OCI-LY3 (cell line): ENCODE measurements at regions not wholly inside any gene's neighbourhood (a gene's known extent, or its start where the extent isn't known, plus 50 kb on each side); places are given as distances from the start of the nearest gene placed in this dataset.

ENCODE experiments used
- H2AFZ ChIP-seq: fragments of 200-600, 300-600 bp; shearing (Covaris generic); 2 replicates; pipeline ENCODE4 v1.6.0; 2014; ENCODE audit warnings: antibody characterized with exemption, low read depth, low read length
- H3K27ac ChIP-seq: fragments of 200-600, 300-600 bp; sonication (generic); 2 replicates; pipeline ENCODE4 v1.5.1; 2014; ENCODE audit warnings: mild to moderate bottlenecking, low read length, moderate library complexity, mixed read lengths
- H3K27me3 ChIP-seq: fragments of 200-600, 300-600 bp; sonication (generic); 2 replicates; pipeline ENCODE4 v1.6.1; 2014; ENCODE audit warnings: low read depth, low read length, mixed read lengths
- H3K36me3 ChIP-seq: fragments of 200-600, 300-600 bp; sonication (generic); replicated peaks from 2 replicates; pipeline ENCODE3; 2014; ENCODE audit warnings: low read depth, low read length, mixed read lengths
- H3K4me1 ChIP-seq: fragments of 300-600, 200-600 bp; sonication (generic); 2 replicates; pipeline ENCODE4 v1.6.1; 2014; ENCODE audit warnings: low read length, mixed read lengths
- H3K4me2 ChIP-seq: fragments of 200-600, 300-600 bp; sonication (generic); 2 replicates; pipeline ENCODE4 v1.6.1; 2014; ENCODE audit warnings: low read length, mixed read lengths
- H3K4me3 ChIP-seq: fragments of 300-600, 200-600 bp; sonication (generic); 2 replicates; pipeline ENCODE4 v1.5.1; 2014; ENCODE audit warnings: antibody characterized with exemption, mild to moderate bottlenecking, low read length, moderate library complexity
- H3K79me2 ChIP-seq: fragments of 300-600, 200-600 bp; shearing (Covaris generic); 2 replicates; pipeline ENCODE4 v1.6.1; 2014; ENCODE audit warnings: mild to moderate bottlenecking, low read length, mixed read lengths
- H3K9ac ChIP-seq: fragments of 300-600, 200-600 bp; shearing (Covaris generic); 2 replicates; pipeline ENCODE4 v1.6.0; 2014; ENCODE audit warnings: mild to moderate bottlenecking, low read length, moderate library complexity
- H3K9me3 ChIP-seq: fragments of 200-600, 300-600 bp; shearing (Covaris generic); 2 replicates; pipeline ENCODE4 v1.6.1; 2014; ENCODE audit warnings: low read length, mixed read lengths; ENCODE audit not compliant: insufficient read depth
- H4K20me1 ChIP-seq: fragments of 200-600, 300-600 bp; sonication (generic); 2 replicates; pipeline ENCODE4 v1.6.1; 2016; ENCODE audit warnings: low read length, mixed read lengths; ENCODE audit not compliant: insufficient read depth
- EZH2phosphoT487 ChIP-seq: fragments of 200-600 bp; shearing (Covaris generic); IDR thresholded peaks from 2 replicates; pipeline ENCODE4 v1.6.1; 2018; ENCODE audit warnings: antibody characterized with exemption, mixed run types, low read depth
- TF ChIP-seq, protein P1 (sequence below): fragments of 200-600, 300-600 bp; sonication (generic); IDR thresholded peaks from 2 replicates; pipeline ENCODE4 v1.5.1; 2014; ENCODE audit warnings: antibody characterized with exemption, low read length, low read depth

- H2AFZ ChIP-seq: no peak overlapping the region
- no peaks in the 10 kb centered on the region for H3K9me3 ChIP-seq
- no peak overlapping the region for H3K4me3 ChIP-seq
- H3K4me2 ChIP-seq: no peak overlapping the region
- no peaks in the 10 kb centered on the region for H3K4me1 ChIP-seq
- no peaks in the 10 kb centered on the region for H4K20me1 ChIP-seq
- H3K79me2 ChIP-seq: no peaks in the 10 kb centered on the region
- TF ChIP-seq EZH2phosphoT487: no peak
- no peaks in the 10 kb centered on the region for H3K27me3 ChIP-seq
- no peak overlapping the region for H3K27ac ChIP-seq
- no peak overlapping the region for H3K9ac ChIP-seq
- H3K36me3 ChIP-seq: no peaks in the 10 kb centered on the region
Observed at GRCh38 chr10:34022195-34022594, 687.7 kb upstream of the NRP1 start.

DNA sequence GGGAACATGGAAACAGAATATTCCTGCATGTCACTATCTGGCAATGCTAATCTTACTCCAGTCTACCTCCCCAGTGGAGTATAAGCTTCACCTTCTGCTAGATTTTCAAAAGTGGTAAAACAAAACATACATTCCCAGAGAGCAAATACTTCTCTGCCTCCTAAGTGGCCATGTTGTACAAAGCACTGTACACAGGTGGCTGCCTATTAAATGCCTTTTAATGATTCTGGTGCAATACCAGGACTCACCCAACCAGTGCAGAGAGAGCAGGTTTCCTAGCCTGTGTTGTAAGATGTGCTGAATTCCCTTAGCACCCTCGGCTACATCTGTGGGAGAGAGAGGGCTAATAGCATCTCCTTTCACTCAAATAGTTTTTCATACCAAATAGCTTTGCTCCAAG lies 684.3 kb upstream of the NRP1 start:
- Histone ChIP-seq H3K27me3 (no peaks in the 10 kb centered on the region), H3K4me2 (no peak overlapping the region), H3K4me1 (no peaks in the 10 kb centered on the region), H3K27ac (no peak overlapping the region), H3K9ac (no peak overlapping the region), H3K79me2 (no peaks in the 10 kb centered on the region), H3K9me3 (no peaks in the 10 kb centered on the region), H3K4me3 (no peak overlapping the region), H4K20me1 (no peaks in the 10 kb centered on the region), H3K36me3 (no peaks in the 10 kb centered on the region), H2AFZ (no peak overlapping the region)
- TF ChIP-seq EZH2phosphoT487: no peak
- TF ChIP-seq, protein P1, sequence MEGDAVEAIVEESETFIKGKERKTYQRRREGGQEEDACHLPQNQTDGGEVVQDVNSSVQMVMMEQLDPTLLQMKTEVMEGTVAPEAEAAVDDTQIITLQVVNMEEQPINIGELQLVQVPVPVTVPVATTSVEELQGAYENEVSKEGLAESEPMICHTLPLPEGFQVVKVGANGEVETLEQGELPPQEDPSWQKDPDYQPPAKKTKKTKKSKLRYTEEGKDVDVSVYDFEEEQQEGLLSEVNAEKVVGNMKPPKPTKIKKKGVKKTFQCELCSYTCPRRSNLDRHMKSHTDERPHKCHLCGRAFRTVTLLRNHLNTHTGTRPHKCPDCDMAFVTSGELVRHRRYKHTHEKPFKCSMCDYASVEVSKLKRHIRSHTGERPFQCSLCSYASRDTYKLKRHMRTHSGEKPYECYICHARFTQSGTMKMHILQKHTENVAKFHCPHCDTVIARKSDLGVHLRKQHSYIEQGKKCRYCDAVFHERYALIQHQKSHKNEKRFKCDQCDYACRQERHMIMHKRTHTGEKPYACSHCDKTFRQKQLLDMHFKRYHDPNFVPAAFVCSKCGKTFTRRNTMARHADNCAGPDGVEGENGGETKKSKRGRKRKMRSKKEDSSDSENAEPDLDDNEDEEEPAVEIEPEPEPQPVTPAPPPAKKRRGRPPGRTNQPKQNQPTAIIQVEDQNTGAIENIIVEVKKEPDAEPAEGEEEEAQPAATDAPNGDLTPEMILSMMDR: no peak

GRCh38 chr10:34018129-34018528 lies 683.7 kb upstream of the NRP1 start:
- Histone ChIP-seq H3K79me2 (no peaks in the 10 kb centered on the region), H3K4me3 (no peak overlapping the region), H4K20me1 (no peaks in the 10 kb centered on the region), H3K27ac (no peak overlapping the region), H2AFZ (no peak overlapping the region), H3K4me1 (no peaks in the 10 kb centered on the region), H3K9me3 (no peaks in the 10 kb centered on the region), H3K27me3 (no peaks in the 10 kb centered on the region), H3K36me3 (no peaks in the 10 kb centered on the region), H3K4me2 (no peak overlapping the region), H3K9ac (no peak overlapping the region)
- no peak for TF ChIP-seq EZH2phosphoT487

DNA sequence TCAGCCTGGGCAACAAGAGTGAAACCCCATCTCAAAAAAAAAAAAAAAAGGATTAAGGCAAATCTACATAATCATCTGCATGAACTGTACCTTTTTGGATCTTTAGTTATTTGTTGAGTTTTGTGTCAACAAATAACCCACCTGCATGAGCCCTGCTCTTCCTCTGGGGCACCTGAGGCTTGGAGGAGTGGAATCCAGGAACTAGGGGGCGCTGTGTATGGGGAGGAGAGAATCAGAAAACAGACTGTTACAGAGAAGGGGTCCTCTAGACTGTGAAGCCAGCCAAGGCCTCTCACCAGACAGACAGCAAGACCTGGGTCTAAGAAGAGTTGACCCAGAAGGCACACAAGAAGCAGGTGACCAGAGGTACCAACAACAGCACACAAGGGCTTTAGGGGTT lies 682.8 kb upstream of the NRP1 start:
- no peaks in the 10 kb centered on the region for H3K79me2 ChIP-seq
- TF ChIP-seq EZH2phosphoT487: no peak
- TF ChIP-seq, protein P1: no peak
- H2AFZ ChIP-seq: no peak overlapping the region
- no peak overlapping the region for H3K4me3 ChIP-seq
- H3K27me3 ChIP-seq: no peaks in the 10 kb centered on the region
- H4K20me1 ChIP-seq: no peaks in the 10 kb centered on the region
- H3K9ac ChIP-seq: no peak overlapping the region
- no peaks in the 10 kb centered on the region for H3K4me1 ChIP-seq
- H3K27ac ChIP-seq: no peak overlapping the region
- no peaks in the 10 kb centered on the region for H3K36me3 ChIP-seq
- no peaks in the 10 kb centered on the region for H3K9me3 ChIP-seq
- no peak overlapping the region for H3K4me2 ChIP-seq

- TF ChIP-seq EZH2phosphoT487: no peak
- TF ChIP-seq, protein P1: no peak
- no peaks in the 10 kb centered on the region for H3K79me2 ChIP-seq
- no peak overlapping the region for H3K4me2 ChIP-seq
- no peak overlapping the region for H3K4me3 ChIP-seq
- H3K9ac ChIP-seq: no peak overlapping the region
- H4K20me1 ChIP-seq: no peaks in the 10 kb centered on the region
- H3K27me3 ChIP-seq: no peaks in the 10 kb centered on the region
- no peaks in the 10 kb centered on the region for H3K4me1 ChIP-seq
- H3K36me3 ChIP-seq: no peaks in the 10 kb centered on the region
- H3K27ac ChIP-seq: no peak overlapping the region
- no peaks in the 10 kb centered on the region for H3K9me3 ChIP-seq
- no peak overlapping the region for H2AFZ ChIP-seq
Observed at GRCh38 chr10:34016576-34016975, 682.1 kb upstream of the NRP1 start.
